HCT116 (cell line): ENCODE measurements at regions not wholly inside any gene's neighbourhood (a gene's known extent, or its start where the extent isn't known, plus 50 kb on each side); places are given as distances from the start of the nearest gene placed in this dataset.

Experiments
- ATAC-seq: fragments of 200-7000 bp; cut with Tn5 transposase; 2 replicates; pipeline ENCODE4 v1.9.1; 2020; ENCODE audit warnings: mild to moderate bottlenecking, moderate library complexity
- BruUV-seq: library from RNA; stranded (reverse); fragments of 400-500 nt; replicated peaks from 2 replicates; lab custom pipeline; 2021; lab: Mats Ljungman, UMichigan
- CTCF ChIA-PET: fragments of 300-600 bp; sonication (Branson Sonifier 250); formaldehyde crosslinking; loops from one replicate; lab custom pipeline; 2021; ENCODE audit warnings: antibody characterized with exemption; lab: Charles Lee
- POLR2A ChIA-PET: fragments of 300-600, 350-600 bp; sonication (Branson Sonifier 250); formaldehyde crosslinking; loops from one replicate; lab custom pipeline; 2021; ENCODE audit warnings: antibody characterized with exemption; lab: Charles Lee
- RAD21 ChIA-PET, 2 experiments: fragments of 300-600 bp; sonication (Branson Sonifier 250); formaldehyde crosslinking; loops; one replicate each; lab custom pipeline; 2023; ENCODE audit warnings: low total read pairs in 2 of 2; ENCODE audit not compliant: uncharacterized antibody in 2 of 2, unreplicated experiment in 2 of 2, low non-redundant PET in 1 of 2; lab: Charles Lee
- DNase-seq: peaks from one replicate; pipeline ENCODE4 v3.0.0-alpha.2; 2010; ENCODE audit warnings: low read depth, low spot score
- H2AFZ ChIP-seq: fragments of 200-600 bp; shearing (Covaris generic), sonication (generic); 2 replicates; pipeline ENCODE4 v1.6.1; 2017; ENCODE audit warnings: low read depth, mixed run types, mixed read lengths, antibody characterized with exemption, low read length; ENCODE audit not compliant: poor library complexity, severe bottlenecking
- H3K27ac ChIP-seq: 2 replicates; pipeline ENCODE4 v1.5.1; 2012; ENCODE audit warnings: low read depth, low read length
- H3K27me3 ChIP-seq: fragments of 200-600 bp; sonication (generic); 2 replicates; pipeline ENCODE4 v1.6.1; 2016; ENCODE audit warnings: mixed run types, low read length, mixed read lengths; ENCODE audit not compliant: insufficient read depth
- H3K36me3 ChIP-seq, 2 experiments: fragments of 200-500 bp in 1 of 2; fragments of 200-600 bp in 1 of 2; sonication (Bioruptor generic) in 1 of 2; sonication (generic) in 1 of 2; 2 replicates each; pipeline versions ENCODE4 v1.5.1 to v1.6.1; 2014 to 2016; ENCODE audit warnings: low read length in 2 of 2, inconsistent platforms in 1 of 2, mixed read lengths in 1 of 2, mixed run types in 1 of 2; ENCODE audit not compliant: insufficient read depth in 2 of 2, control insufficient read depth in 1 of 2
- H3K4me1 ChIP-seq, 2 experiments: fragments of 200-600 bp in 1 of 2; sonication (generic) in 1 of 2; 2 replicates each; pipeline versions ENCODE4 v1.5.1 to v1.6.1; 2012 to 2017; ENCODE audit warnings: low read length in 2 of 2, inconsistent platforms in 1 of 2, mild to moderate bottlenecking in 1 of 2, mixed read lengths in 1 of 2, mixed run types in 1 of 2, moderate library complexity in 1 of 2; ENCODE audit not compliant: insufficient read depth in 2 of 2, control insufficient read depth in 1 of 2
- H3K4me2 ChIP-seq: fragments of 200-600 bp; sonication (generic); 2 replicates; pipeline ENCODE4 v1.6.1; 2017; ENCODE audit warnings: mixed run types, low read length, mixed read lengths
- H3K4me3 ChIP-seq, 2 experiments: fragments of 200-600 bp in 1 of 2; sonication (generic) in 1 of 2; replicated peaks in 1 of 2; 2 replicates each; pipeline ENCODE4 v1.5.1; 2011 to 2016; ENCODE audit warnings: low read length in 2 of 2, control low read depth in 1 of 2, low read depth in 1 of 2, mild to moderate bottlenecking in 1 of 2, mixed read lengths in 1 of 2, mixed run types in 1 of 2
- H3K79me2 ChIP-seq: fragments of 200-600 bp; sonication (generic); 2 replicates; pipeline ENCODE4 v1.6.1; 2017; ENCODE audit warnings: mild to moderate bottlenecking, mixed run types, low read length, moderate library complexity, mixed read lengths; ENCODE audit not compliant: insufficient read depth
- H3K9ac ChIP-seq: fragments of 200-600 bp; sonication (generic); 2 replicates; pipeline ENCODE4 v1.6.1; 2016; ENCODE audit warnings: low read length, mixed read lengths
- H3K9me2 ChIP-seq: fragments of 200-600 bp; sonication (generic), shearing (Covaris generic); 2 replicates; pipeline ENCODE4 v1.6.1; 2017; ENCODE audit warnings: mixed run types, mild to moderate bottlenecking, moderate library complexity; ENCODE audit not compliant: insufficient read depth
- H3K9me3 ChIP-seq, 2 experiments: fragments of 200-500 bp in 1 of 2; fragments of 200-600 bp in 1 of 2; sonication (Bioruptor generic) in 1 of 2; sonication (generic) in 1 of 2; 2 replicates each; pipeline ENCODE4 v1.6.1; 2014 to 2017; ENCODE audit warnings: low read length in 2 of 2, mixed read lengths in 2 of 2, inconsistent platforms in 1 of 2, low read depth in 1 of 2, mild to moderate bottlenecking in 1 of 2, mixed run types in 1 of 2, moderate library complexity in 1 of 2; ENCODE audit not compliant: control insufficient read depth in 1 of 2, insufficient read depth in 1 of 2
- H4K20me1 ChIP-seq: fragments of 200-600 bp; sonication (generic), shearing (Covaris generic); 2 replicates; pipeline ENCODE4 v1.6.1; 2017; ENCODE audit warnings: mixed run types, mild to moderate bottlenecking, moderate library complexity; ENCODE audit not compliant: insufficient read depth
- CEBPB ChIP-seq: IDR thresholded peaks from 2 replicates; pipeline ENCODE4 v1.6.1; 2012; ENCODE audit warnings: low read depth
- EGR1 ChIP-seq: IDR thresholded peaks from 2 replicates; pipeline ENCODE4 v1.6.1; 2012; ENCODE audit warnings: low read depth
- FOSL1 ChIP-seq: IDR thresholded peaks from 2 replicates; pipeline ENCODE4 v1.6.1; 2012; ENCODE audit warnings: low read depth
- JUND ChIP-seq: IDR thresholded peaks from 2 replicates; pipeline ENCODE4 v1.6.1; 2012
- POLR2A ChIP-seq: IDR thresholded peaks from 2 replicates; pipeline ENCODE4 v1.7.0; 2011; ENCODE audit warnings: borderline replicate concordance; ENCODE audit not compliant: insufficient read depth, insufficient read length; ENCODE audit errors: extremely low read depth
- SRF ChIP-seq: IDR thresholded peaks from 2 replicates; pipeline ENCODE4 v1.6.1; 2012; ENCODE audit warnings: low read depth
- TCF7L2 ChIP-seq: IDR thresholded peaks from 2 replicates; pipeline ENCODE4 v1.7.0; 2011; ENCODE audit warnings: borderline replicate concordance, inconsistent platforms; ENCODE audit not compliant: insufficient read depth, insufficient read length; ENCODE audit errors: extremely low read depth
- YY1 ChIP-seq: IDR thresholded peaks from 2 replicates; pipeline ENCODE4 v1.6.1; 2011; ENCODE audit warnings: low read length, low read depth, moderate library complexity, mild to moderate bottlenecking; ENCODE audit not compliant: insufficient replicate concordance; ENCODE audit errors: extremely low read depth
- ZNF274 ChIP-seq: fragments of 200-500 bp; sonication (Bioruptor generic); IDR thresholded peaks from 2 replicates; pipeline ENCODE4 v1.6.1; 2014; ENCODE audit warnings: mild to moderate bottlenecking, low read depth, low read length, inconsistent platforms
- intact Hi-C: fragments of 100-400 bp; cut with micrococcal nuclease; formaldehyde crosslinking; loops from 2 replicates; pipeline ENCODE4 v1.10.0; 2022
- TF ChIP-seq, protein P1 (sequence below): IDR thresholded peaks from 2 replicates; pipeline ENCODE4 v1.6.1; 2012
- TF ChIP-seq, protein P2 (sequence below), 3 experiments: fragments of 200-600 bp in 1 of 3; sonication (generic) in 1 of 3; IDR thresholded peaks in 2 of 3; conservative IDR thresholded peaks in 1 of 3; 2 replicates each; pipeline ENCODE4 v1.5.1; 2012 to 2017; ENCODE audit warnings: low read depth in 2 of 3, low read length in 2 of 3, antibody characterized with exemption in 1 of 3, borderline replicate concordance in 1 of 3, control low read depth in 1 of 3, mild to moderate bottlenecking in 1 of 3, mixed read lengths in 1 of 3, mixed run types in 1 of 3, moderate library complexity in 1 of 3; ENCODE audit not compliant: insufficient read depth in 1 of 3

DNA sequence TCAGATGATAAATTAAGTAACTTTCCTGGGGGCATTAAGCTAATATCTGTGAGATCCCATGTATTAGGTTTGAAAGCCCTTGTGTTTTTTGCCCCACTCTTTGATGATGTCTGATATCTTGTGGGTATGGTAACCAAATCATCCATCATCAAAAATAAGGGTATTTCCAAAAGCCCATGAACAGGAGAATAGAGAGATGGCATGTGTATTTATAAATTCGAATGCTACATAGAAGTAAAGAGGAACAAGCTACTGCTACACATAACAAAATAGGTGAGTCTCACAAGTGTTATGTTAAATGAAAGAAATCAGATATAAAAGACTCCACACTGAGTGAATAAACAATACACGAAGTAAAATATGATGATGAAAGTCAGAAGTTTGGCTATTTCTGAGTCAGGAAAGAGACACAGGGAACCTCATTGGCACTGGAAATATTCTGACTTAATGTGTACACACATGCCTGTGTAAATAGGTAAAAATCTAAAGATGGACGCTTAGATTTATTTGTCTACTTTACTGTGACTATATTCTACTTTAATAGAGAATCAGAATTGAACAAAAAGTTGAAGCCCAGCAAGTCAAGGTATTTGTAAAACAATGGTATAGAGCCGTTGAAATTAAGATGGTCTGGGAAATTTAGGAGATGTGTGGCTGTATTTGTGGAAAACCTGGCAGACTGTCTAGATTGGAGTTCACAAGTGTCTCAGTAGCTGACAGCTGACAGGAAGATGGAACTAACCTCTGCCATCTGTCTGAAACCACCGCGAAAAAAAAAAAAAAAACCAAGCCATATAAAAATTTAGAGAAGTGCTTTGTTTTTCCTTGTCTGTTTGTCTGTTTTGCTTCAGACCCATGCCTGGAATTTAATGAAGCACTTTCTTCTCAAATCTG, 111.0 kb upstream of the TGFBR2 start:
- Histone ChIP-seq H3K9me3 (no peaks in the 10 kb centered on the region), H3K9me2 (no peaks in the 10 kb centered on the region), H3K4me1 (peaks cover 0 to 25% of the 10 kb centered on the region in 2 experiments; a peak in 2 of 4 replicates), H3K4me3 (no peak overlapping the region), H3K27ac (no peak overlapping the region), H3K36me3 (no peaks in the 10 kb centered on the region), H3K27me3 (no peaks in the 10 kb centered on the region), H2AFZ (peak overlapping the region; percentile 89)
- DNase-seq (no peak), ATAC-seq (no peak)
- BruUV-seq, result no TSS peak
- ChIA-PET POLR2A (no interaction called here), RAD21 (no interaction called here), CTCF (no interaction called here)
- intact Hi-C loops, result no loop called here
- TF ChIP-seq, protein P1, sequence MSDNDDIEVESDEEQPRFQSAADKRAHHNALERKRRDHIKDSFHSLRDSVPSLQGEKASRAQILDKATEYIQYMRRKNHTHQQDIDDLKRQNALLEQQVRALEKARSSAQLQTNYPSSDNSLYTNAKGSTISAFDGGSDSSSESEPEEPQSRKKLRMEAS, result no peak
- TF ChIP-seq FOSL1 (no peak), ZNF274 (no peak), CEBPB (no peak), POLR2A (no peak), YY1 (no peak), TCF7L2 (no peak), JUND (no peak), EGR1 (no peak), SRF (no peak)
- TF ChIP-seq, protein P2, sequence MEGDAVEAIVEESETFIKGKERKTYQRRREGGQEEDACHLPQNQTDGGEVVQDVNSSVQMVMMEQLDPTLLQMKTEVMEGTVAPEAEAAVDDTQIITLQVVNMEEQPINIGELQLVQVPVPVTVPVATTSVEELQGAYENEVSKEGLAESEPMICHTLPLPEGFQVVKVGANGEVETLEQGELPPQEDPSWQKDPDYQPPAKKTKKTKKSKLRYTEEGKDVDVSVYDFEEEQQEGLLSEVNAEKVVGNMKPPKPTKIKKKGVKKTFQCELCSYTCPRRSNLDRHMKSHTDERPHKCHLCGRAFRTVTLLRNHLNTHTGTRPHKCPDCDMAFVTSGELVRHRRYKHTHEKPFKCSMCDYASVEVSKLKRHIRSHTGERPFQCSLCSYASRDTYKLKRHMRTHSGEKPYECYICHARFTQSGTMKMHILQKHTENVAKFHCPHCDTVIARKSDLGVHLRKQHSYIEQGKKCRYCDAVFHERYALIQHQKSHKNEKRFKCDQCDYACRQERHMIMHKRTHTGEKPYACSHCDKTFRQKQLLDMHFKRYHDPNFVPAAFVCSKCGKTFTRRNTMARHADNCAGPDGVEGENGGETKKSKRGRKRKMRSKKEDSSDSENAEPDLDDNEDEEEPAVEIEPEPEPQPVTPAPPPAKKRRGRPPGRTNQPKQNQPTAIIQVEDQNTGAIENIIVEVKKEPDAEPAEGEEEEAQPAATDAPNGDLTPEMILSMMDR (IDR thresholded peaks at IDR 0.05 in 2 of 3, conservative IDR thresholded peaks at IDR 0.05 in 1 of 3; ENCODE audit: borderline replicate concordance in 1 of 3, insufficient read depth in 1 of 3, low read depth in 2 of 3, low read length in 2 of 3), result no peak
- TF ChIP-seq, all 23 proteins: peak for 0
- H3K4me2 ChIP-seq, result no peak overlapping the region
- H3K79me2 ChIP-seq, result no peaks in the 10 kb centered on the region
- no peak overlapping the region for H3K9ac ChIP-seq
- H4K20me1 ChIP-seq, result no peaks in the 10 kb centered on the region
